ENCODE measurements at regions not wholly inside any gene's neighbourhood (a gene's known extent, or its start where the extent isn't known, plus 50 kb on each side); places are given as distances from the start of the nearest gene placed in this dataset.

DNA sequence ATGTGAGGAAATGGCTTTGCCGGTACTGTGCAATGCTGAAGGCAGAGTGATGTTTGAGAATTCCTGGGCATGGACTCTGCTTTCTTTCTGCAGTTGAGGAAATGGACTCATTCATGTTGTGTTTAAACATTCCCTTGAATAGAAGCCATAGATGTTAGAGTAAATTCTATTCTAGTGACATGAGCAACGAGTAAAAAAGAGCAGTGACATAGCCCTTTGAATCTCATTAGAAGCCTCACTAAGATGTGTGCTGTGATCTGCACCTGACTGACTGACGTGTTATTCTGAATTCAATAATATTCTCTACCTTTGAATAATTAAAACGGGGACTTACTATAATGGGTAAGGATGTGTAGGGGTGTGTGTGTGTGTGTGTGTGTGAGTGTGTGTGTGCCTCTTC is 113.7 kb upstream of the KLF4 start:
- 75% methylated on average over 4 of the region's 4 CpGs for WGBS (ENCODE audit: insufficient coverage, low coverage, low lambda C conversion rate, missing lambda C conversion rate)
- Histone ChIP-seq H3K4me3 (no peak overlapping the region), H3K4me1 (peaks cover 0 to 2% (median 0%) of the 10 kb centered on the region in 4 donors), H3K27me3 (no peaks in the 10 kb centered on the region), H3K9me3 (no peaks in the 10 kb centered on the region), H3K27ac (no peak overlapping the region), H3K36me3 (no peaks in the 10 kb centered on the region)
- ATAC-seq, result no peak
- intact Hi-C loops (cut with DNase I), result no loop called here
- DNase-seq, result no peak
- TF ChIP-seq CTCF (IDR thresholded peaks at IDR 0.05) (no peak), POLR2A (IDR thresholded peaks at IDR 0.05) (no peak)

- WGBS (ENCODE audit: insufficient coverage, low coverage, low lambda C conversion rate, missing lambda C conversion rate), result 44% methylated on average over 1 of the region's 3 CpGs
- ATAC-seq (peak; percentile 13 to 62 (median 43)), DNase-seq (no peak)
- Histone ChIP-seq H3K27me3 (no peaks in the 10 kb centered on the region), H3K27ac (no peak overlapping the region), H3K4me1 (peaks cover 0 to 12% (median 0%) of the 10 kb centered on the region in 4 donors), H3K9me3 (no peaks in the 10 kb centered on the region), H3K4me3 (no peak overlapping the region), H3K36me3 (no peaks in the 10 kb centered on the region)
- intact Hi-C loops (cut with DNase I), result no loop called here
- TF ChIP-seq POLR2A (IDR thresholded peaks at IDR 0.05), result no peak
- TF ChIP-seq CTCF (IDR thresholded peaks at IDR 0.05), result no peak
These were observed 110.5 kb upstream of the KLF4 start for GRCh38 chr9:107600060-107600573.

DNA sequence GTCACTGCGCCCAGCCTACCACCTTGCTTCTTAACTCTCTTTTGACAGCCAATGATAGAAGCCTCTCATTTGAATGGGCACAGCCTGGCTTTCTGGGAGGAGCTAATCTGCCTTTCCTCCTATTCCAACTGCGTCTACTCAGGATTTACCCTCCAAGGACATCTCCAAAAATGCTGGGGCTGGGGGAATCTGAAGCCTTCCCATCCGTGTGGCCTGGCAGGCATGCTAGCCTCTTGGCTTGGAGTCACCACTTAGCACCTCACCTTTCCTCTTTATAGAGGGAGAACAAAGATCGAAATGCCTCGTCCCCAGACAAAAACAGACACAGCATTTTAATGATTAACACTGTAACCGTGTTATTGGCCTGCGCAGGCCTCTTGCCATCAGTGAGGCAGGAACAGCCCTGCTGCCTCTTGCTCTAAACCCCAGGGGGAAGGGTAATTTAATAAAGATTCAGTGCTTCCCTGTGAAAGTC is 108.2 kb upstream of the KLF4 start:
- 32% methylated on average over 5 of the region's 7 CpGs for WGBS (ENCODE audit: insufficient coverage, low coverage, low lambda C conversion rate, missing lambda C conversion rate)
- H3K36me3 ChIP-seq, result no peaks in the 10 kb centered on the region
- ATAC-seq, result peak; percentile 92 to 95 (median 94)
- intact Hi-C loops (cut with DNase I), result loop anchor here in 1 of 2 donors (10.0 kb wide), 1 partner anchor 387 kb away; no protein-coding TSS in a partner anchor
- TF ChIP-seq CTCF (IDR thresholded peaks at IDR 0.05) (no peak), POLR2A (IDR thresholded peaks at IDR 0.05) (peak; percentile 48)
- no peak overlapping the region for H3K27ac ChIP-seq
- no peak overlapping the region for H3K4me3 ChIP-seq
- H3K4me1 ChIP-seq, result peaks cover 0 to 12% (median 0%) of the 10 kb centered on the region in 4 donors
- no peaks in the 10 kb centered on the region for H3K27me3 ChIP-seq
- DNase-seq, result peak; percentile 60 to 65 (median 64)
- no peaks in the 10 kb centered on the region for H3K9me3 ChIP-seq

GRCh38 chr9:107594908-107595530 is 105.5 kb upstream of the KLF4 start:
- no peaks in the 10 kb centered on the region for H3K27me3 ChIP-seq
- intact Hi-C loops (cut with DNase I), result loop anchor here in 1 of 2 donors (10.0 kb wide), 1 partner anchor 390 kb away; no protein-coding TSS in a partner anchor
- WGBS (ENCODE audit: insufficient coverage, low coverage, low lambda C conversion rate, missing lambda C conversion rate), result 60% methylated on average over 1 of the region's 3 CpGs
- DNase-seq (no peak), ATAC-seq (no peak)
- H3K4me3 ChIP-seq, result no peak overlapping the region
- H3K36me3 ChIP-seq, result no peaks in the 10 kb centered on the region
- H3K9me3 ChIP-seq, result no peaks in the 10 kb centered on the region
- peaks cover 0 to 12% (median 0%) of the 10 kb centered on the region in 4 donors for H3K4me1 ChIP-seq
- TF ChIP-seq POLR2A (IDR thresholded peaks at IDR 0.05), result no peak
- TF ChIP-seq CTCF (IDR thresholded peaks at IDR 0.05), result no peak
- no peak overlapping the region for H3K27ac ChIP-seq

Measured in right lobe of liver (tissue), 6 donors.